ENCODE measurements at regions not wholly inside any gene's neighbourhood (a gene's known extent, or its start where the extent isn't known, plus 50 kb on each side); places are given as distances from the start of the nearest gene placed in this dataset.

DNA sequence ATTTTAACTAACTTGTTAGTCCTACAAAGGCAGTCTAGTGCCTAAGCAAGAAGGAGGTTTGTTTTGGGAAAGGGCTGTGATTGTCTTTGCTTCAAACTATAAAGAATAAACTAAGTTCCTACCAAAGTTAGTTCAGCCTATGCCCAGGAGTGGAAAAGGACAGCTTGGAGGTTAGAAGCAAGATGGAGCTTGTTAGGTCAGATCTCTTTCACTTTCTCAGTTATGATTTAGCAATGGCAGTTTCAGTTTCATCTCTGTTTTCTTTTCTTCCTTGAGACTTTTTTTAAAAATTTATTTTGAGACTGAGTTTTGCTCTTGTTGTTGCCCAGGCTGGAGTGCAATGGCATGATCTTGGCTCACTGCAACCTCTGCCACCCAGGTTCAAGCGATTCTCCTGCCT lies 82.9 kb upstream of the NLGN4X start:
- no peak for DNase-seq

DNA sequence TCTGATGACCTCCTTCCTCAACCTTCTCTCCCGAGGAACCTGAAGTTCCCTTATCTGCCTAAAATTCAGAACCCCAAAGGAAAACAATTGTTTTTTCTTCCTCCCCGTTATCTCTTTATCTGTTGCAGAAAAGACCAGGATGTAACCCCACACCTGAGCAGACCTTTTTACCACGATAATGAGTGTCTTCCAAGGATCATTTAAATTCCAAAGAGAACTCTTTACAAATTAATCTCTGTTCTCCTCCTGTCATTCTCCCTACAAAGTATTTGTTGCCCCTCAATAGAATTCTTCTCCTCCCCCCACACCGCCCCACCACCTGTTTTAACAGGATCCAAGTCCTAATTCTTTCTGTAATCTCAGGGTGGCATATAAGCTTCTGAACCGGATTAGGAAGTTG lies 78.5 kb upstream of the NLGN4X start:
- no peak for DNase-seq

DNA sequence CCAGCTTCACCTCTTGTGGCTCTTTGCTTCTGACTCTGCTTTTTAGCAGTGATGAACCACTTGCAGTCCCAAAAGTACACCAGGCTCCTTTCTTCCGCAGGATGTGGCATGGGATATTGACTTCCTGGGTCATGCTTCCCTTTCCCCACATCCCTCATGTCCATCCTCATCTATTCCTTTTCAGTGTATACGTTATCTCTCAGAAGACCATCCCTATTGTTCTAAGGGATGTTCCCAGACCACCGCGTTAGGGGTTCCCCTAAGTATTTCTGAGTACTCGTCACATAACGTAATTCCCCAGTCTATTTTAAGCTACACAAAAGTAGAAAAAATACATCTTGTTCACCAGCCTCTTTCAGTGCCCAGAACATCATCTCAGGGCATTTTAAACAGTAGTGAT lies 71.1 kb upstream of the NLGN4X start:
- no peak for DNase-seq

DNA sequence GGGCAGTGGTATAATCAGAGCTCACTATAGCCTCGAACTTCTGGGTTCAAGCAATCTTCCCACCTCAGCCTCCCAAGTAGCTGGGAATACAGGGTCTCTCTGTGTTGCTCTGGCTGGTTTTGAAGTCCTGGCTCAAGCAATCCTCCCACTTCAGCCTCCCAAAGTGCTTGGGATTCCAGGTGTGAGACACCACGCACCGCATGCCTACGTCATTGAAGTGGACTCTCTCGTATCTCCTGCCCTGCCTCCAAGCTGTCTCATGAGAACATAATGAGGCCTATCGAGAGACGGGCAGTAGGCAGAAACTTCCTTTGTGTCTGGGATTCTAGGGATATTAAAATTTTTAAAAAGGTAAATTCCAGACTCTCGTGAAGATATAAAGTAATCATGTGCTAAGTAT lies 65.0 kb upstream of the NLGN4X start:
- DNase-seq: no peak

- DNase-seq: no peak
Observed at GRCh38 chrX:6292599-6292998, 63.9 kb upstream of the NLGN4X start.

GRCh38 chrX:6291444-6291843 lies 62.8 kb upstream of the NLGN4X start:
- DNase-seq: no peak

DNA sequence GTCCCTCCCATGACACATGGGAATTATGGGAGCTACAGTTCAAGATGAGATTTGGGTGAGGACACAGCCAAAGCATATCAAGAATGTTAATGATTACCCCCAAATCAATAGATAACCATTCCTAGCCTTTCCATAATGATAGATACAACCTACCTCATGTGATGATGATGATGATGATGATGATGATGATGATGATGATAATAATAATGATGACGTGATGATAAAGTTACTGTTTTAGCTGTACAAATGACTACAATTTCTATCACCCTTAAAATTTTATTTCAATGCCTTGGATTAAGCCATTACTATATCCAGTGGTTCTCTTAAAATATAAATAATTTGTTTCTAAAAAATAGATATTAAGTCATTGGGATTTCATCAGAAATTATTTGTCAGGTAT lies 55.2 kb upstream of the NLGN4X start:
- no peak for DNase-seq

- DNase-seq: no peak
Observed at GRCh38 chrX:6279277-6279909, 50.7 kb upstream of the NLGN4X start.

Measured in NCI-H774 (cell line).